HEK293T (cell line): ENCODE measurements at regions not wholly inside any gene's neighbourhood (a gene's known extent, or its start where the extent isn't known, plus 50 kb on each side); places are given as distances from the start of the nearest gene placed in this dataset.

Source experiments
- ARNT ChIP-seq: fragments of 450-650 bp; IDR thresholded peaks from 2 replicates; pipeline ENCODE4 v1.6.1; 2017; ENCODE audit warnings: mild to moderate bottlenecking
- BHLHE40 ChIP-seq: fragments of 450-650 bp; IDR thresholded peaks from 2 replicates; pipeline ENCODE4 v1.6.1; 2016; ENCODE audit warnings: mild to moderate bottlenecking, moderate library complexity, borderline replicate concordance
- CTBP1 ChIP-seq: fragments of 450-650 bp; IDR thresholded peaks from 2 replicates; pipeline ENCODE4 v1.6.1; 2016; ENCODE audit warnings: borderline replicate concordance
- FOXA1 ChIP-seq: fragments of 450-650 bp; IDR thresholded peaks from 2 replicates; pipeline ENCODE4 v1.6.1; 2016; ENCODE audit warnings: mild to moderate bottlenecking
- FOXK2 ChIP-seq: fragments of 450-650 bp; IDR thresholded peaks from 2 replicates; pipeline ENCODE4 v1.6.1; 2016; ENCODE audit warnings: mild to moderate bottlenecking
- FOXM1 ChIP-seq: fragments of 450-650 bp; IDR thresholded peaks from 2 replicates; pipeline ENCODE4 v1.6.1; 2017; ENCODE audit warnings: mild to moderate bottlenecking, borderline replicate concordance
- NFRKB ChIP-seq: fragments of 450-650 bp; IDR thresholded peaks from 2 replicates; pipeline ENCODE4 v1.6.1; 2016; ENCODE audit warnings: mild to moderate bottlenecking, moderate library complexity
- PKNOX1 ChIP-seq: fragments of 450-650 bp; IDR thresholded peaks from 2 replicates; pipeline ENCODE4 v1.6.1; 2016
- SP1 ChIP-seq: fragments of 450-650 bp; IDR thresholded peaks from 2 replicates; pipeline ENCODE4 v1.6.1; 2017
- SUZ12 ChIP-seq: fragments of 450-650 bp; IDR thresholded peaks from 2 replicates; pipeline ENCODE4 v1.6.1; 2016; ENCODE audit warnings: mild to moderate bottlenecking
- TARDBP ChIP-seq: fragments of 450-650 bp; IDR thresholded peaks from 2 replicates; pipeline ENCODE4 v1.6.1; 2016
- ZNF384 ChIP-seq: fragments of 450-650 bp; IDR thresholded peaks from 2 replicates; pipeline ENCODE4 v1.6.1; 2016

- no peak for TF ChIP-seq FOXA1
- no peak for TF ChIP-seq BHLHE40
- TF ChIP-seq TARDBP: no peak
- TF ChIP-seq SP1: no peak
- TF ChIP-seq ZNF384: no peak
- TF ChIP-seq FOXK2: no peak
- no peak for TF ChIP-seq PKNOX1
- TF ChIP-seq SUZ12: no peak
- no peak for TF ChIP-seq FOXM1
- TF ChIP-seq CTBP1: no peak
- no peak for TF ChIP-seq ARNT
- TF ChIP-seq NFRKB: no peak
Measured at GRCh38 chr22:47676685-47677084, 914.2 kb downstream of the TBC1D22A start.
